ENCODE measurements at regions not wholly inside any gene's neighbourhood (a gene's known extent, or its start where the extent isn't known, plus 50 kb on each side); places are given as distances from the start of the nearest gene placed in this dataset.

- DNase-seq (ENCODE audit: low spot score), result no peak
Observed at GRCh38 chr20:39631557-39631956, 669.4 kb downstream of the DHX35 start.

GRCh38 chr20:39630215-39630908 is 668.2 kb downstream of the DHX35 start:
- no peak for DNase-seq (ENCODE audit: low spot score)

- no peak for DNase-seq (ENCODE audit: low spot score)
Observed at GRCh38 chr20:39627765-39628164, 665.6 kb downstream of the DHX35 start.

GRCh38 chr20:39624316-39624715 is 662.2 kb downstream of the DHX35 start:
- DNase-seq (ENCODE audit: low spot score), result no peak

- DNase-seq (ENCODE audit: low spot score), result no peak
Observed at GRCh38 chr20:39623584-39624234, 661.6 kb downstream of the DHX35 start.

- no peak for DNase-seq (ENCODE audit: low spot score)
Observed at GRCh38 chr20:39619271-39619785, 657.2 kb downstream of the DHX35 start.

GRCh38 chr20:39611901-39612300 is 649.8 kb downstream of the DHX35 start:
- no peak for DNase-seq (ENCODE audit: low spot score)

GRCh38 chr20:39607141-39607540 is 645.0 kb downstream of the DHX35 start:
- DNase-seq (ENCODE audit: low spot score), result no peak

GRCh38 chr20:39605908-39606307 is 643.8 kb downstream of the DHX35 start:
- DNase-seq (ENCODE audit: low spot score), result no peak

GRCh38 chr20:39605361-39605760 is 643.2 kb downstream of the DHX35 start:
- no peak for DNase-seq (ENCODE audit: low spot score)

- DNase-seq (ENCODE audit: low spot score), result no peak
Observed at GRCh38 chr20:39603219-39603618, 641.1 kb downstream of the DHX35 start.

- DNase-seq (ENCODE audit: low spot score), result no peak
Observed at GRCh38 chr20:39602649-39603048, 640.5 kb downstream of the DHX35 start.

- no peak for DNase-seq (ENCODE audit: low spot score)
Observed at GRCh38 chr20:39600871-39601270, 638.7 kb downstream of the DHX35 start.

GRCh38 chr20:39600156-39600555 is 638.0 kb downstream of the DHX35 start:
- DNase-seq (ENCODE audit: low spot score), result no peak

- DNase-seq (ENCODE audit: low spot score), result no peak
Observed at GRCh38 chr20:39596554-39596953, 634.4 kb downstream of the DHX35 start.

GRCh38 chr20:39592371-39592770 is 630.2 kb downstream of the DHX35 start:
- DNase-seq (ENCODE audit: low spot score), result no peak

GRCh38 chr20:39588148-39588757 is 626.1 kb downstream of the DHX35 start:
- DNase-seq (ENCODE audit: low spot score), result no peak

- no peak for DNase-seq (ENCODE audit: low spot score)
Observed at GRCh38 chr20:39581034-39581433, 618.9 kb downstream of the DHX35 start.

- no peak for DNase-seq (ENCODE audit: low spot score)
Observed at GRCh38 chr20:39576771-39577170, 614.6 kb downstream of the DHX35 start.

GRCh38 chr20:39574061-39574460 is 611.9 kb downstream of the DHX35 start:
- DNase-seq (ENCODE audit: low spot score), result no peak

- no peak for DNase-seq (ENCODE audit: low spot score)
Observed at GRCh38 chr20:39571171-39571570, 609.0 kb downstream of the DHX35 start.

GRCh38 chr20:39568109-39568508 is 606.0 kb downstream of the DHX35 start:
- no peak for DNase-seq (ENCODE audit: low spot score)

- no peak for DNase-seq (ENCODE audit: low spot score)
Observed at GRCh38 chr20:39563349-39563748, 601.2 kb downstream of the DHX35 start.

Data from LoVo (cell line).